Spinal cord (tissue), 9 donors: ENCODE measurements at regions not wholly inside any gene's neighbourhood (a gene's known extent, or its start where the extent isn't known, plus 50 kb on each side); places are given as distances from the start of the nearest gene placed in this dataset.

Experiments
- DNase-seq, 6 donors: peaks; one replicate each; pipeline versions ENCODE4 v3.0.0 to v3.0.0-alpha.2; 2013 to 2015; ENCODE audit warnings: low spot score in 6 of 6, low read depth in 4 of 6
- H3K27ac ChIP-seq: one replicate; pipeline ENCODE4 v1.5.1; 2013; ENCODE audit warnings: low read depth, low read length, control low read depth
- H3K27me3 ChIP-seq: one replicate; pipeline ENCODE4 v1.6.1; 2013; ENCODE audit warnings: low read length; ENCODE audit not compliant: control insufficient read depth, insufficient read depth
- H3K36me3 ChIP-seq: one replicate; pipeline ENCODE4 v1.6.1; 2013; ENCODE audit warnings: low read length; ENCODE audit not compliant: control insufficient read depth, insufficient read depth
- H3K4me1 ChIP-seq: one replicate; pipeline ENCODE4 v1.6.1; 2013; ENCODE audit warnings: low read length; ENCODE audit not compliant: control insufficient read depth, insufficient read depth
- H3K4me3 ChIP-seq: one replicate; pipeline ENCODE4 v1.5.1; 2013; ENCODE audit warnings: low read depth, low read length, control low read depth
- H3K9me3 ChIP-seq: one replicate; pipeline ENCODE4 v1.6.1; 2013; ENCODE audit warnings: low read length; ENCODE audit not compliant: control insufficient read depth, insufficient read depth
- WGBS: methylation state at CpG from one replicate; pipeline ENCODE4 v1.1.5; 2013; ENCODE audit warnings: missing lambda C conversion rate; ENCODE audit not compliant: insufficient coverage; 5-methylcytosine and 5-hydroxymethylcytosine counted together
- donor health status: healthy.

DNA sequence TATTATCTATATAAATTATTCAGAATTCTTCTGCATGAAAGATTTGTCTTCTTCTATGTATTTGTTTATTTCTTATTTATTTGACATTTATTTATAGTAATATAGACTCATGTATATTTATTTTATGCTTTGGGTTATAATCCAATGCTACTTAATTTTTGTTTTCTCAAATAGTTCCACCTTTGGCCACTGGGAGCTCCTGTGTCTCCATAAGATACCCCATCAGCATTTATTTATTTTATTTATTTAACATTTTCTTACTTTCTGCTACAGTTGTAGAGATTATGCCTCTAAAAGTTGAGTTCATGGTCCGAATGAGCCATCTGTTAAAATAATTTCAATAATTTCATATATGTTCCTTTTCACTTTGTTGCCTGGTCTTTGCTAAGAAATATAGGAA is 289.4 kb downstream of the ADGRL2 start:
- Histone ChIP-seq H3K4me1 (no peaks in the 10 kb centered on the region), H3K36me3 (no peaks in the 10 kb centered on the region), H3K9me3 (no peaks in the 10 kb centered on the region), H3K27ac (no peak overlapping the region), H3K27me3 (no peaks in the 10 kb centered on the region), H3K4me3 (no peak overlapping the region)
- DNase-seq: no peak
- no CpG with 5 or more reads among the region's 1 CpG for WGBS

GRCh38 chr1:82086739-82087138 is 286.0 kb downstream of the ADGRL2 start:
- Histone ChIP-seq H3K27me3 (no peaks in the 10 kb centered on the region), H3K36me3 (no peaks in the 10 kb centered on the region), H3K4me3 (no peak overlapping the region), H3K27ac (no peak overlapping the region), H3K4me1 (no peaks in the 10 kb centered on the region), H3K9me3 (no peaks in the 10 kb centered on the region)
- WGBS: 30% methylated on average over 2 of the region's 2 CpGs
- DNase-seq: no peak

GRCh38 chr1:82079607-82080006 is 278.9 kb downstream of the ADGRL2 start:
- Histone ChIP-seq H3K4me1 (peaks cover 6% of the 10 kb centered on the region), H3K27me3 (no peaks in the 10 kb centered on the region)

GRCh38 chr1:82073659-82074058 is 272.9 kb downstream of the ADGRL2 start:
- Histone ChIP-seq H3K36me3 (no peaks in the 10 kb centered on the region), H3K4me1 (peaks cover 6% of the 10 kb centered on the region), H3K4me3 (no peak overlapping the region), H3K27me3 (no peaks in the 10 kb centered on the region), H3K9me3 (no peaks in the 10 kb centered on the region), H3K27ac (no peak overlapping the region)
- no peak for DNase-seq
- WGBS: no CpG with 5 or more reads among the region's 1 CpG

More at GRCh38 chr1:82079607-82080006, 278.9 kb downstream of the ADGRL2 start:
- Histone ChIP-seq H3K36me3 (no peaks in the 10 kb centered on the region), H3K4me3 (no peak overlapping the region), H3K9me3 (no peaks in the 10 kb centered on the region), H3K27ac (no peak overlapping the region)
- no CpG with 5 or more reads among the region's 1 CpG for WGBS
- DNase-seq: no peak

DNA sequence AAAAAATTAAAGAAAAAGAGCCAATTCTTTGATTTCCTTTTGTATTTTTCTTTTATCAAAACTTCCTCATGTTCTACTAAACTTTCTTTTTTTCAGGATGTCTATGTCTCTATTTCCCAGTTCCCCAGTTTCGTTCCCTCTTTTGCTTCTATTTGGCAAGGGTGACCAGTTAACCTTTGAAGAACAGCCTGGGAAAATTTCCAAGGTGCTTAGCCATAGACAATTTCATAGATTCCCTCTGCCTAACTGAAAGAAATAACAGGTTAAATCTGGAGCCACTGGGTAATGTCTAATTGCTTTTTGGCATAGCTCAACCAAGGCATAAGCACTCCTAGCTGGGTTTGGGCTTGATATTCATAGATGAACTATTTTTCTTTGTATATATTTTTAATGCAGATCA is 272.3 kb downstream of the ADGRL2 start:
- Histone ChIP-seq H3K27me3 (no peaks in the 10 kb centered on the region), H3K36me3 (no peaks in the 10 kb centered on the region), H3K27ac (no peak overlapping the region), H3K4me1 (peaks cover 6% of the 10 kb centered on the region), H3K4me3 (no peak overlapping the region), H3K9me3 (no peaks in the 10 kb centered on the region)
- peak in 1 of 6 donors; percentile 46 for DNase-seq
- WGBS: 44% methylated on average over 1 of the region's 1 CpG

GRCh38 chr1:82065916-82066315 is 265.2 kb downstream of the ADGRL2 start:
- Histone ChIP-seq H3K27ac (no peak overlapping the region), H3K4me3 (no peak overlapping the region), H3K4me1 (no peaks in the 10 kb centered on the region), H3K9me3 (no peaks in the 10 kb centered on the region), H3K36me3 (no peaks in the 10 kb centered on the region), H3K27me3 (no peaks in the 10 kb centered on the region)
- 92% methylated on average over 4 of the region's 4 CpGs for WGBS
- DNase-seq: no peak

- no peak for DNase-seq
- Histone ChIP-seq H3K4me1 (no peaks in the 10 kb centered on the region), H3K9me3 (no peaks in the 10 kb centered on the region), H3K27ac (no peak overlapping the region), H3K27me3 (no peaks in the 10 kb centered on the region), H3K4me3 (no peak overlapping the region), H3K36me3 (no peaks in the 10 kb centered on the region)
- WGBS: no CpG with 5 or more reads among the region's 1 CpG
Measured at GRCh38 chr1:82064691-82065090, 264.0 kb downstream of the ADGRL2 start.

- Histone ChIP-seq H3K4me3 (no peak overlapping the region), H3K4me1 (no peaks in the 10 kb centered on the region), H3K27ac (no peak overlapping the region), H3K36me3 (no peaks in the 10 kb centered on the region), H3K27me3 (no peaks in the 10 kb centered on the region), H3K9me3 (no peaks in the 10 kb centered on the region)
- no peak for DNase-seq
- no CpG with 5 or more reads among the region's 2 CpGs for WGBS
Measured at GRCh38 chr1:82062206-82062605, 261.5 kb downstream of the ADGRL2 start.

DNA sequence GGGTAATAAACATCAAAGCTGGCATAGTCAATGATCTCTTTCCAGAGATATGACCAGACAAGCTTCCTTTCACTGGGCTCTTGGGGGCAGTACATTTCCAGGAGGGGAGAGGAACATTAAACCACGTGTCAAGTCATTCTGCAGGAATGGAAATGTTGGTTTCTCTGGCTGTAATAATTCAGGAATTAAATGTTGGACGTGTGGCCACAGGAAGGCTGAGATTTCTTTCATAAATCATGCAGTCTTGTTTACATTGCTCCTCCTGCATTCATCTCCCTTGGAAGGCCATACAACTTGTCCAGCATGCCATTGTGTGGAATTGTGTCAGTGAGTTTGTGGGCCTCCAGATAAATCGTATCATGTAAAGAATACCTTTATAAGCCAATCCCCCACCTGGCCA is 259.2 kb downstream of the ADGRL2 start:
- Histone ChIP-seq H3K27me3 (no peaks in the 10 kb centered on the region), H3K9me3 (no peaks in the 10 kb centered on the region), H3K27ac (no peak overlapping the region), H3K36me3 (no peaks in the 10 kb centered on the region), H3K4me1 (no peaks in the 10 kb centered on the region), H3K4me3 (no peak overlapping the region)
- no CpG with 5 or more reads among the region's 3 CpGs for WGBS
- no peak for DNase-seq

DNA sequence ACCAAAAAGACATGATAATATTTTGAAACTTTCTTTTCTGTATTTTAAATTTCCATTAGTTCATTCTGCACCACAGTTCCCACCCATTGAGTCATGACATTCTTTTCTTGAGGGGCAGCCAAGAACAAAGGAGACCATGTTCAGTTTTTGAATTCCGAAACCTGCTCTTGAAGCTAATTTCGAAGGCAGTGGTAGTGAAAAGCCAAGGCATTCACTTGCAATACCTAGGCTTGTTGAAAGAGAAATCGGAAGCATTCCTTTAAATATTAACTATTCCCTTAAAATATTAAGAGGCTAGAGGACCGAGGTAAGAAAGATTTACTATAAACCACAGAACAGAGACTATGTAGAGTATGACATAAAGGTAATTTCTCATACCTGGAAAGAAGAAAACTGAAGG is 256.3 kb downstream of the ADGRL2 start:
- no peaks in the 10 kb centered on the region for H3K36me3 ChIP-seq
- H3K27ac ChIP-seq: no peak overlapping the region
- no peaks in the 10 kb centered on the region for H3K4me1 ChIP-seq
- H3K9me3 ChIP-seq: no peaks in the 10 kb centered on the region
- no CpG with 5 or more reads among the region's 4 CpGs for WGBS
- H3K4me3 ChIP-seq: no peak overlapping the region
- H3K27me3 ChIP-seq: no peaks in the 10 kb centered on the region
- DNase-seq: no peak
